ENCODE measurements at regions not wholly inside any gene's neighbourhood (a gene's known extent, or its start where the extent isn't known, plus 50 kb on each side); places are given as distances from the start of the nearest gene placed in this dataset.

GRCh38 chr3:148607491-148607890, 90.2 kb upstream of the AGTR1 start:
- dilution Hi-C loops (cut with HindIII; ENCODE audit: low sequenced_read_pairs, unreplicated experiment) (no loop called here), intact Hi-C loops (cut with micrococcal nuclease) (no loop called here), in situ Hi-C loops (cut with MboI; ENCODE audit: low sequenced_read_pairs) (no loop called here)
- Histone ChIP-seq H3K9ac (ENCODE audit: low read depth, low read length) (no peak overlapping the region), H2BK120ac (ENCODE audit: low read depth, low read length) (no peak overlapping the region), H3K14ac (replicated peaks; ENCODE audit: low read depth, low read length) (no peak overlapping the region), H3K4me2 (ENCODE audit: low read depth, low read length) (no peak overlapping the region), H2AFZ (replicated peaks; ENCODE audit: low read length, poor library complexity) (no peak overlapping the region), H3K23ac (ENCODE audit: low read depth, low read length) (no peak overlapping the region), H2AK5ac (ENCODE audit: low read depth, low read length) (no peak overlapping the region), H3K36me3 (ENCODE audit: control insufficient read depth, insufficient read depth, low read length) (no peaks in the 10 kb centered on the region), H4K5ac (ENCODE audit: low read depth, low read length) (no peak overlapping the region), H3K79me1 (ENCODE audit: low read depth in 1 of 2, low read length in 2 of 2) (no peaks in the 10 kb centered on the region), H3K27me3 (ENCODE audit: control insufficient read depth, insufficient read depth, low read length) (no peaks in the 10 kb centered on the region; the same call in 1 of the 2 replicates), H4K20me1 (ENCODE audit: insufficient read depth, low read length) (no peaks in the 10 kb centered on the region), H3K4me3 (ENCODE audit: insufficient read depth, low read depth, low read length) (no peak overlapping the region), H3K56ac (ENCODE audit: extremely low read depth, insufficient read depth, low read length) (no peak overlapping the region), H2BK5ac (ENCODE audit: low read depth, low read length, poor library complexity, severe bottlenecking) (no peak overlapping the region), H2BK15ac (ENCODE audit: low read depth, low read length) (no peak overlapping the region), H3K18ac (ENCODE audit: low read depth, low read length) (no peak overlapping the region), H2BK20ac (ENCODE audit: low read depth, low read length) (no peak overlapping the region), H4K8ac (ENCODE audit: low read depth in 2 of 2, low read length in 2 of 2) (no peak overlapping the region), H3K4me1 (ENCODE audit: control insufficient read depth, insufficient read depth, low read length) (no peaks in the 10 kb centered on the region), H3K9me1 (ENCODE audit: insufficient read depth, low read length) (no peaks in the 10 kb centered on the region), H3K27ac (ENCODE audit: insufficient read depth, low read length) (no peak overlapping the region), H3K4ac (ENCODE audit: low read depth, low read length) (no peak overlapping the region), H4K91ac (ENCODE audit: insufficient read depth, low read depth, low read length) (no peak overlapping the region), H3K9me3 (ENCODE audit: control insufficient read depth, insufficient read depth, low read length) (no peaks in the 10 kb centered on the region), H2AK9ac (replicated peaks; ENCODE audit: low read depth, low read length, poor library complexity) (no peak overlapping the region)
- POLR2A ChIA-PET (ENCODE audit: unreplicated experiment) = no interaction called here
- no TSS peak for BruUV-seq (replicated peaks)
- WGBS, 2 experiments (ENCODE audit: extremely low coverage in 2 of 2, insufficient read length in 1 of 2) = no CpG with 5 or more reads among the region's 1 CpG
- TF ChIP-seq MAZ (IDR thresholded peaks at IDR 0.05; ENCODE audit: borderline replicate concordance, low read depth, low read length) = no peak
- TF ChIP-seq RCOR1 (IDR thresholded peaks at IDR 0.05; ENCODE audit: insufficient replicate concordance, low read length) = no peak
- no peak for TF ChIP-seq CEBPB (IDR thresholded peaks at IDR 0.05; ENCODE audit: low read depth, low read length)
- TF ChIP-seq RFX5 (IDR thresholded peaks at IDR 0.05; ENCODE audit: low read depth, low read length) = no peak
- TF ChIP-seq MXI1 (IDR thresholded peaks at IDR 0.05; ENCODE audit: borderline replicate concordance, low read depth, low read length) = no peak
- TF ChIP-seq SMC3 (IDR thresholded peaks at IDR 0.05; ENCODE audit: low read depth, low read length) = no peak
- TF ChIP-seq CTCF (conservative IDR thresholded peaks at IDR 0.05; ENCODE audit: low read depth, low read length) = no peak
- TF ChIP-seq MAFK (IDR thresholded peaks at IDR 0.05; ENCODE audit: low read depth, low read length) = no peak
- no peak for TF ChIP-seq POLR2A (IDR thresholded peaks at IDR 0.05; ENCODE audit: low read depth, low read length)
- no peak for TF ChIP-seq CHD1 (IDR thresholded peaks at IDR 0.05; ENCODE audit: low read depth, low read length)
- no peak for TF ChIP-seq FOS (IDR thresholded peaks at IDR 0.05; ENCODE audit: low read depth, low read length)
- TF ChIP-seq BHLHE40 (IDR thresholded peaks at IDR 0.05; ENCODE audit: low read depth, low read length) = no peak
- no peak for TF ChIP-seq NFE2L2 (IDR thresholded peaks at IDR 0.05; ENCODE audit: low read depth, low read length)
- no peak for TF ChIP-seq RAD21 (IDR thresholded peaks at IDR 0.05; ENCODE audit: low read length)
- no peak for TF ChIP-seq USF2 (IDR thresholded peaks at IDR 0.05; ENCODE audit: low read depth, low read length)
- no peak for TF ChIP-seq ELK1 (IDR thresholded peaks at IDR 0.05; ENCODE audit: borderline replicate concordance, low read depth, low read length)
- no peak for ATAC-seq (ENCODE audit: low read depth)
- CTCF ChIA-PET = no interaction called here
- no peak for DNase-seq

All from IMR-90 (cell line).